ENCODE measurements at regions not wholly inside any gene's neighbourhood (a gene's known extent, or its start where the extent isn't known, plus 50 kb on each side); places are given as distances from the start of the nearest gene placed in this dataset.

GRCh38 chr16:74153773-74154172 is 142.8 kb upstream of the PSMD7 start:
- intact Hi-C loops (cut with DNase I): no loop called here
- H3K4me3 ChIP-seq: no peak overlapping the region
- WGBS, 3 donors: 31 to 46% (median 36%) methylated on average over 1 of the region's 1 CpG
- no peak for ATAC-seq
- peaks cover 0 to 3% (median 0%) of the 10 kb centered on the region in 3 donors for H3K27me3 ChIP-seq (ENCODE audit: insufficient read depth in 3 of 3, low read length in 2 of 3)
- no peak for DNase-seq
- no peak overlapping the region for H3K27ac ChIP-seq
- TF ChIP-seq CTCF (IDR thresholded peaks at IDR 0.05): no peak
- H3K9me3 ChIP-seq: peaks cover 6% of the 10 kb centered on the region
- no peaks in the 10 kb centered on the region for H3K4me1 ChIP-seq
- H3K36me3 ChIP-seq (ENCODE audit: insufficient read depth in 1 of 2, low read depth in 1 of 2): no peaks in the 10 kb centered on the region

- Histone ChIP-seq H3K4me1 (no peaks in the 10 kb centered on the region), H3K36me3 (ENCODE audit: insufficient read depth in 1 of 2, low read depth in 1 of 2) (no peaks in the 10 kb centered on the region), H3K4me3 (no peak overlapping the region), H3K9me3 (no peaks in the 10 kb centered on the region), H3K27me3 (ENCODE audit: insufficient read depth in 3 of 3, low read length in 2 of 3) (peaks cover 0 to 3% (median 0%) of the 10 kb centered on the region in 3 donors), H3K27ac (no peak overlapping the region)
- no peak for TF ChIP-seq CTCF (IDR thresholded peaks at IDR 0.05)
- DNase-seq (no peak), ATAC-seq (no peak)
- 80 to 82% (median 82%) methylated on average over 2 of the region's 2 CpGs for WGBS, 3 donors
- intact Hi-C loops (cut with DNase I): no loop called here
These were observed 150.0 kb upstream of the PSMD7 start for GRCh38 chr16:74146643-74147042.

GRCh38 chr16:74143171-74143570 is 153.4 kb upstream of the PSMD7 start:
- Histone ChIP-seq H3K36me3 (ENCODE audit: insufficient read depth in 1 of 2, low read depth in 1 of 2) (no peaks in the 10 kb centered on the region), H3K27me3 (ENCODE audit: insufficient read depth in 3 of 3, low read length in 2 of 3) (peaks cover 0 to 3% (median 0%) of the 10 kb centered on the region in 3 donors), H3K4me3 (no peak overlapping the region), H3K9me3 (peaks cover 5% of the 10 kb centered on the region), H3K27ac (no peak overlapping the region), H3K4me1 (no peaks in the 10 kb centered on the region)
- no peak for DNase-seq
- 70 to 84% (median 79%) methylated on average over 3 of the region's 3 CpGs for WGBS, 3 donors
- no peak for TF ChIP-seq CTCF (IDR thresholded peaks at IDR 0.05)
- no peak for ATAC-seq
- intact Hi-C loops (cut with DNase I): no loop called here

- WGBS, 3 donors: 78 to 89% (median 80%) methylated on average over 3 of the region's 3 CpGs
- intact Hi-C loops (cut with DNase I): no loop called here
- no peak overlapping the region for H3K27ac ChIP-seq
- H3K4me1 ChIP-seq: no peaks in the 10 kb centered on the region
- peaks cover 5% of the 10 kb centered on the region for H3K9me3 ChIP-seq
- ATAC-seq (no peak), DNase-seq (no peak)
- H3K4me3 ChIP-seq: no peak overlapping the region
- peaks cover 0 to 3% (median 0%) of the 10 kb centered on the region in 3 donors for H3K27me3 ChIP-seq (ENCODE audit: insufficient read depth in 3 of 3, low read length in 2 of 3)
- no peak for TF ChIP-seq CTCF (IDR thresholded peaks at IDR 0.05)
- H3K36me3 ChIP-seq (ENCODE audit: insufficient read depth in 1 of 2, low read depth in 1 of 2): no peaks in the 10 kb centered on the region
These were observed 155.6 kb upstream of the PSMD7 start for GRCh38 chr16:74141015-74141414.

- no peak for ATAC-seq
- H3K4me1 ChIP-seq: no peaks in the 10 kb centered on the region
- H3K27me3 ChIP-seq (ENCODE audit: insufficient read depth in 3 of 3, low read length in 2 of 3): peaks cover 0 to 3% (median 0%) of the 10 kb centered on the region in 3 donors
- no peak overlapping the region for H3K27ac ChIP-seq
- no peak for TF ChIP-seq CTCF (IDR thresholded peaks at IDR 0.05)
- DNase-seq: no peak
- 87 to 93% (median 89%) methylated on average over 3 of the region's 3 CpGs for WGBS, 3 donors
- no peaks in the 10 kb centered on the region for H3K36me3 ChIP-seq (ENCODE audit: insufficient read depth in 1 of 2, low read depth in 1 of 2)
- intact Hi-C loops (cut with DNase I): no loop called here
- peaks cover 5% of the 10 kb centered on the region for H3K9me3 ChIP-seq
- no peak overlapping the region for H3K4me3 ChIP-seq
These were observed 156.1 kb upstream of the PSMD7 start for GRCh38 chr16:74140557-74140956.

All from psoas muscle (tissue), 7 donors.